ENCODE measurements at regions not wholly inside any gene's neighbourhood (a gene's known extent, or its start where the extent isn't known, plus 50 kb on each side); places are given as distances from the start of the nearest gene placed in this dataset.

GRCh38 chr7:153939654-153940053, 112.5 kb upstream of the DPP6 start:
- TF ChIP-seq POLR2A (IDR thresholded peaks at IDR 0.05), result no peak
- TF ChIP-seq CTCF (IDR thresholded peaks at IDR 0.05), result no peak
- TF ChIP-seq POLR2AphosphoS5 (IDR thresholded peaks at IDR 0.05), result no peak
- TF ChIP-seq EP300 (IDR thresholded peaks at IDR 0.05), result no peak
